HG02588 (cell line): ENCODE measurements at regions not wholly inside any gene's neighbourhood (a gene's known extent, or its start where the extent isn't known, plus 50 kb on each side); places are given as distances from the start of the nearest gene placed in this dataset.

Source experiments
- ATAC-seq: cut with Tn5 transposase; IDR thresholded peaks from one replicate; pipeline ENCODE4 v1.9.1; 2021; ENCODE audit warnings: mild to moderate bottlenecking, moderate library complexity; ENCODE audit not compliant: unreplicated experiment

GRCh38 chr14:106883218-106883692, 1356.9 kb downstream of the TMEM121 start:
- no peak for ATAC-seq
